Embryonic facial prominence (tissue), 1 donor: ENCODE measurements at regions not wholly inside any gene's neighbourhood (a gene's known extent, or its start where the extent isn't known, plus 50 kb on each side); places are given as distances from the start of the nearest gene placed in this dataset.
"Not testable (repeated sequence)": the region's sequence is repeated elsewhere in the genome, so short reads cannot be mapped to it uniquely, and the experiment has no call there.

ENCODE experiments used
- DNase-seq: peaks from one replicate; pipeline ENCODE4 v3.0.0-alpha.2; 2016; ENCODE audit errors: extremely low spot score

DNA sequence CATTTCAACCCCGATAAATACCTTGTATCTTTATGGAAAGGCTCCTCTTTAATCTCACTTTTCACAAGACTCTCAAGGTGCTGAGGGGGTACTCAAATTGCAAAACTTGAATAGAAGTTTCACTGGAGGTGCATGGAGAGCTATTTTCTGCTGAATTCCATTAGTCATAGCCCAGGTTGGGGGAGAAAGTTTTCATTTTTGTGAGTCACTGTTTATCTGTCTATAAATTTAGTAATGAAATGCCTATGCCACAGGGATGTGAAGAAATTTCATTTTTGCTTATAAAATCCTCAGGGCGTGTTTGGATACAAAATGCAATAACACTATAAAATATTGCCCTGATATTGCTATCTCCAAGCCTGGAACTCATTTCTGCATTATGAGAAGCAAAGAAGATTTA lies 346.3 kb downstream of the LRATD1 start:
- DNase-seq: no peak

- no peak for DNase-seq
Measured at GRCh38 chr2:14982790-14983189, 350.3 kb downstream of the LRATD1 start.

GRCh38 chr2:14988600-14988999 lies 356.1 kb downstream of the LRATD1 start:
- DNase-seq: no peak

DNA sequence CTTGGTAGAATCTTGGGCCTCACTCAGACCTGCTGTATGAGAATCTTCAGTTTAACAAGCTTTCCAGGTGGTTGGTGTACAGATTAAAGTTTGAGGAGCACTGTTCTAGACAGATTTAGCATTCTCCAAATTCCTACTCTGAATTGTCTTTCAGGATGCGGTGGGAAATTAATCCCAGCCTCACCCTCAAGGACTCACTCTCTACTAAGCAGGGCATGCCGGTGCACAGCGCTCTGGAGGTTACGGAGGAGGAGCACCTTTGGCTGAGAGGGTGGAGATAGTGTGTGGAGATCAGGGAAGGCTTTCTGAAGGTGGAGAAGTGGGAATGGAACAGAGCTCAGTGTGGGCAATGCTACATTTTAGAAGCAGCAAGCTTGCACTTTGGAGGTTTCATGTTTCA lies 359.2 kb downstream of the LRATD1 start:
- DNase-seq: no peak

DNA sequence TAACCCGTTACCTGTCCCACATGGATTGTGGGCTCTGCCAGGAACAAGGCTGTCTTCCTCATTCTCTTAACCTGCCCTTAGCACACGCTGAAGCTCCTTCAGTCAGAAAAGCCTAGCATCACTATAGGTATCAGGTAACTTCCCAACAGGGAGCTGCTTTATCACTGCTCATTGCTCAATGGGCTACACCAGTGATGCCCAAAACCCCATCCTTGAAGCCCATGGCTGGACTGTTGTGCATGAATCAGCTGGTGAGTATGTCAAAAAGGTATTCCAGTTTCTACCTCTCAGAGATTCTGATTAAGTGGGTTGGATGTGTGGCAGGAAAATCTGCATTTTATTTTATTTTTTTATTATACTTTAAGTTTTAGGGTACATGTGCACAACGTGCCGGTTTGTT lies 362.2 kb downstream of the LRATD1 start:
- no peak for DNase-seq

GRCh38 chr2:14996351-14997014 lies 364.0 kb downstream of the LRATD1 start:
- DNase-seq: no peak

- DNase-seq: no peak
Measured at GRCh38 chr2:14998546-14998945, 366.0 kb downstream of the LRATD1 start.

GRCh38 chr2:14999114-14999661 lies 366.7 kb downstream of the LRATD1 start:
- DNase-seq: no peak

DNA sequence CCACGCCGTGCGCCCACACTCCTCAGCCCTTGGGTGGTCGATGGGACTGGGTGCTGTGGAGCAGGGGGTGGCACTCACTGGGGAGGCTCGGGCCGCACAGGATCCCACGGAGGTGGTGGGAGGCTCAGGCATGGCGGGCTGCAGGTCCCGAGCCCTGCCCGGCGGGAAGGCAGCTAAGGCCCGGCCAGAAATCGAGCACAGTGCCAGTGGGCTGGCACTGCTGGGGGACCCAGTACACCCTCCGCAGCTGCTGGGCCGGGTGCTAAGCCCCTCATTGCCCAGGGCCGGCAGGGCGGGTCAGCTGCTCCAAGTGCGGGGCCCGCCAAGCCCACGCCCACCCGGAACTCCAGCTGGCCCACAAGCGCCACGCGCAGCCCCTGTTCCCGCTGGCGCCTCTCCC lies 370.0 kb downstream of the LRATD1 start:
- not testable (repeated sequence) for DNase-seq

GRCh38 chr2:15006667-15007066 lies 374.1 kb downstream of the LRATD1 start:
- no peak for DNase-seq

DNA sequence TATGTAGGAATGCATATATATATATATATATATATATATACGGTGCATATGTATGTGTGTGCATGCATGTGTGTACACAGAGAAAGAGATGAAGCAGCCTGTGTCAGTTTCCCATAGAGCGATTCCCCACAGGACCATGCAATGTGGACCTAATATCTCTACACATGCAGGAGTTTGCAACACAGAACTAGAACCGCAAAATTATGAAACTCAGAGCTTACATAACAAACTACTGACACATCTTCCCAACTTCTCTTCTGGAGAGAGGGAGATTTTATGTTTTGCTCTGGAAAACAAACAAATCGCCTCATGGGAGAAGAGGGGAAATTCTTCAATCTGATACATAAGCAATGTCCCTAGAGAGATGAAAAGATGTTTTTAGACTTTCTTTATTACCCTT lies 377.2 kb downstream of the LRATD1 start:
- no peak for DNase-seq

DNA sequence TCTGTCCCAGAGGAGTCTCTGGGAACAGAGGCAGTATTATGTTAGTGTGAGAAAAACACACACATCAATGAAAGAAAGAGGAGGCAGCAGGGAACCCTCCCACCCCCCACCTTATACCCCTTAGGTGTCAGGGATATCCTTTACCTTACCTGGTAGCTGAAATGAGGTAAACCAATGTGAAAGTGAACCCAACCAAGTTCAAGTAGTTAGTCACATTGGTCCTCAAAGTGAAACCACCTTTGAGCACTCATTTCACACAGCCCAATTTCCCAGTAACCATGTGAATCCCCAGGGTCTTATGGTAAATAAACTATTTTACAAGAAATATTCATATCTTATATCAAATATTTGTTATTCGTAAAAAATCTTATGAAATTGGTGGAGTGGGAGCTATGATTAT lies 377.8 kb downstream of the LRATD1 start:
- DNase-seq: no peak

GRCh38 chr2:15018814-15019213 lies 386.3 kb downstream of the LRATD1 start:
- no peak for DNase-seq

DNA sequence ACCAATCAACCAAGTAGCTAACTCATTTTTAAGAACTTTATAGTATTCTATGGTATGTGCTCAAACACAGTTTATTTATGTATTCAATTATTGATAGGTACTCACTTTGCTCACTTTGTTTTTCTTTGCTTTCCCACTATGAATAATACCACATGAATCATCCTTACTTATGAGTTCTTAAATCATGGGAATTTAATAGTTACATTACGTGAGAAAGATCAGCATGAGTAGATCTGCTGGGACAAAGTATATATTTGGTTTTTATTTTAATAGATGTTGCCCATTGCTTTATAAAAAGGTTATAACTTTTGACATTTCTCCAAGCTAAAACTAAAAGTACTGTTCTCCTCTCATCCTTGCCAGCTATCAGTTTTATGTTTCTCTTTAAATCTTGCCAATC lies 390.7 kb downstream of the LRATD1 start:
- no peak for DNase-seq

- DNase-seq: no peak
Measured at GRCh38 chr2:15028406-15028805, 395.9 kb downstream of the LRATD1 start.

DNA sequence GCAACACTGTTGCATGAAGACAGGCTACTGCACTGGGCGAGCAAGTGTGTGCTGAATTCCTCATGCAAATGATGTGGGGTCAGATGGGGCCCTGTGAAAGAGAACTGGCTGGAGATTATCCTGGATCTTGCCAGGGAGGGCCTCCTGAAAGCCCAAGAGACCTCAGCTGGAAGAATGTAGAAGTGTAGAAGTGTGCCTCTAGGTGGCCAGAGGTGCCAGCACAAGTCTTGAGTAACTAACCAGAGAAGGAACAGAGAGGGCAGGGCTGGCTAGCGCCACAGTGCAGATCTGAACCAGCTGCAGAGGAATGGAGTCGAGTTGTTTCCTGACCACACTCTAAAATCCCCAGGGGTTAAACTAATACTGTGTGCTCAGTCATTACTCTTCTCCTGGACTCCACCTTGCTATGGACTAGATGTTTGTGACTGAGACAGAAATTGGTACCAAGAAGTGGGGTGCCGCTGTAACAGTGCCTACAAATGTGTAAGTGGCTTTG lies 399.3 kb downstream of the LRATD1 start:
- DNase-seq: no peak

- no peak for DNase-seq
Measured at GRCh38 chr2:15034246-15034645, 401.7 kb downstream of the LRATD1 start.

- no peak for DNase-seq
Measured at GRCh38 chr2:15034860-15035259, 402.3 kb downstream of the LRATD1 start.

DNA sequence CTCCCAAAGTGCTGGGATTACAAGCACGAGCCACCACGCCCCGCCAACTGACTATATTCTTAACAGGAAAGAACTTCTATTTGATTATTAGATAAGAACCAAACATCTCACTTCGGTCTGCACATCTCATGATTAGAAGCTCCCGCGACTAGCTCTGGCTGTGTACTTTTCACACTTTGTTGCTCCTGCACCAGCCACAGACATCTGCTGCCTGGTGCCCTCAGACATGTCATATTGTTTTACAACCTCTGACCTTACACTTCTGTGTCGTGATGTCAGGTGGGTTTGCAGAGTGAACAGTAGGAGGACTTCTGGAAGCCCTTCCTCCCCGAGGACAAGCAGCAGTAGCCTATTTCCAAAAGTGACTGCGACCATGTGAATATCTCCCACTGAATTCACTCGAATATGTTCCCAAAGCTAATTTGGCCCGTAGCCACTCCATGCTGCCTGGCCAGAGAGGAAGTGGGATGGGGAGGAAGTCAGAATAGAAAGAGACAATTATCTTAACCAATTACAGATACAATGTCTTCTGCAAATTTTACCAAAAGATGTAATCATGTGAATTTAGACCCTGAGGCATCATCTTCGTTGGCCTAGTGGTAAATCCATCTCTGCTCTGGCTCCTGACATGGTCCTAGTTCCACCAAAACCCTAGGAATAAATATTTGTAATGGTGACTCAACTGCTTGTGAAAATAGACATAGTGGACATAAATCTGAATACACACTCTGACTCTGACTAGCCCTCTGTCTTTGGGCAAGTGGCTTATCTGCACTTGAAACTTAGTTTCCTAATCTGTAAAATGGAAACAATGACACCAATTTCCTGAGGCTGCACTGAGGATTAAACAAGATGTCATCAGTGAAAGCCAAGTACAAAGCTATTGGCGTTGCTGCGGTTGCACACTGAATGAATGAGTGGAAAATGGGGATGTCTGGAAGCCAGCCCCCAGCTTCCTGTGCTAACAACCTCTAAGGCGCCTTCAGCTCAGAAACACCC lies 406.1 kb downstream of the LRATD1 start:
- no peak for DNase-seq

GRCh38 chr2:15040429-15041084 lies 408.0 kb downstream of the LRATD1 start:
- DNase-seq: no peak

- no peak for DNase-seq
Measured at GRCh38 chr2:15041429-15041837, 408.9 kb downstream of the LRATD1 start.

GRCh38 chr2:15042801-15043217 lies 410.3 kb downstream of the LRATD1 start:
- no peak for DNase-seq
